GM10266 (cell line): ENCODE measurements at regions not wholly inside any gene's neighbourhood (a gene's known extent, or its start where the extent isn't known, plus 50 kb on each side); places are given as distances from the start of the nearest gene placed in this dataset.
"Not testable (repeated sequence)": the region's sequence is repeated elsewhere in the genome, so short reads cannot be mapped to it uniquely, and the experiment has no call there.

Experiments
- DNase-seq: peaks from one replicate; pipeline ENCODE4 v3.0.0; 2012; ENCODE audit errors: extremely low spot score
- CTCF ChIP-seq: IDR thresholded peaks from 2 replicates; pipeline ENCODE4 v1.5.1; 2012; ENCODE audit warnings: mild to moderate bottlenecking, low read depth; ENCODE audit not compliant: control insufficient read depth, insufficient read depth; ENCODE audit errors: missing control alignments

- DNase-seq, result no peak
- TF ChIP-seq CTCF, result no peak
These were observed 873.3 kb upstream of the AUTS2 start for GRCh38 chr7:68724965-68725364.

GRCh38 chr7:68725843-68726785, 872.2 kb upstream of the AUTS2 start:
- no peak for TF ChIP-seq CTCF
- no peak for DNase-seq

DNA sequence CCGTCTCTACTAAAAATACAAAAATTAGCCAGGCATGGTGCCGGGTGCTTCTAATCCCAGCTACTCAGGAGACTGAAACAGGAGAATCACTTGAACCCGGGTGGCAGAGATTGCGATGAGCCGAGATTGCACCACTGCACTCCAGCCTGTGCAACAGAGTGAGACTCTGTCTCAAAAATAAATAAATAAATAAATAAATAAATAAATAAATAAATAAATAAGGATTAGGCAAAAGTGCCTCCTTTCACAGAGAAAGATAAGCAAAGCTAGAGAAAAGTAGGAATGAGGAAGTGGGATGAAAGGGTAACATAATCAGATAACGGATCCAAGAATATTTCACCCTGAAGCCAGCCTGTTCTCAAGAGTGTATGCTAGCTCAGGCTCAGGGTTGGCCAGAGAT, 869.6 kb upstream of the AUTS2 start:
- DNase-seq, result not testable (repeated sequence)

DNA sequence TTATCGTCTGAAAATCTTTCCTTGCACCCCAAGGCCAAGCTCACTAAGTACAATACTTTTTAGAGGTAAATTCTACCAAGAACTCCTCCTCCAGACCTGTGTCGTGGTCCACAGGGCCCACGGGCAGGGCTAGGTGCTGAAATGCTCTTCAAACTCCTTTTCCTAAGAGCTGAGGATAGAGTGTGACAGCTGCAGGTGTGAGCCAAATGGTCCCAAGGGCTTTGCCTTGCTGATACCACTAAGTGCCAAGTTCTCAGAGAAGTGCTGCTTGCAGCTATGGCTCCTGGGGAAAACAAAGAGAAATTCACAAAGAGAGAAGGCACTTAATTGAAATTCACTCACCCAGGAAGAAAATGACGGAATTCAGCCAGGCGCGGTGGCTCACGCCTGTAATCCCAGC, 868.9 kb upstream of the AUTS2 start:
- TF ChIP-seq CTCF, result no peak
- no peak for DNase-seq

- no peak for TF ChIP-seq CTCF
- DNase-seq, result no peak
These were observed 868.1 kb upstream of the AUTS2 start for GRCh38 chr7:68730194-68730593.

- TF ChIP-seq CTCF, result no peak
- no peak for DNase-seq
These were observed 867.3 kb upstream of the AUTS2 start for GRCh38 chr7:68730964-68731363.

DNA sequence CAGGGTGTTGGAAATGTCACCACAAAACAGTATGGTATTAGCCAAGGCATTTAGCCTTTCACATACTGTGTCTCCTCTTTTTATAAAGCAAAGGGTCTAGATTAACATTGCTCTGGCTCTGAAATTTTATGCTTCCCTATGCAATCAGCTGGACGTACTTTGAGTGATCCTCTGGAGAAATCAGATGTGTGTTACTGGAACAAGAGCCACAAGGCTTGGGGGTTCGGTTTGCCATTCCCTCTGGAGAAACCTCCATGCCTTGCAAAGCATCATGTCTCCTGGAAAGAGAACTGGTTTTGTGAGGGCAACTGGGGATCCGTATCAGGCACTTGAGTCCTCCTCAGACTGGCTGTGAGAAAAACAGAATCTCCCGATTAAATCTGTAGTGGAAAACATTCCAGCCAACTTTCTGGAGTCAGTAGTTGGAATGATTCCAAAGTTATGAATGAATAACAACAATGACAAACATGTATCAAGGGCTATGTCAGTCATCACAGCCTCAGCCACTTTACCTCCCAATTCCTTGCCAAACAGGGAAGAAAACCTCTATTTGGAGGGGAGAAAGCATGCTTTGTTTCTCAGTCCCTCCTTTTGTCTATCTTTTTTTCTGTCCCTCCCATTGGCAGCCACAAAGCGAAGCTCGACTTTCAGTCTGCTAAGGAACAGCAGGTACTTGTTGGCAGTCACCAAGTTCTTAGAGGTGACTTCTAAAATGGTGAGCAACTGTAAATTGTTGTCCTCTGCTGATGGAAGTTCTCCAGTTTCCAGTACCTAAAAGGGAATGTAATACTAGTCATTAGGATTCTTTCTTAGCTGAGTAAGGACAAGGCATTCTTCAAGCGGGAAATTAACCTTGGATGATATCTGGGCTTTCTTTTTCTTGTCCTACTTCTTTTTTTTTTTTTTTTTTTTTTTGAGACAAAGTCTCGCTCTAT, 864.8 kb upstream of the AUTS2 start:
- no peak for TF ChIP-seq CTCF
- no peak for DNase-seq
